Nephron progenitor cell (in vitro differentiated cells): ENCODE measurements at regions not wholly inside any gene's neighbourhood (a gene's known extent, or its start where the extent isn't known, plus 50 kb on each side); places are given as distances from the start of the nearest gene placed in this dataset.

Experiments
- DNase-seq: peaks from one replicate; pipeline ENCODE4 v3.0.0; 2021
- H3K27ac Mint-ChIP-seq: 2 replicates; pipeline ENCODE4 v1.8.0; 2021; ENCODE audit warnings: mild to moderate bottlenecking, moderate library complexity, mixed read lengths
- H3K27me3 Mint-ChIP-seq: 2 replicates; pipeline ENCODE4 v1.8.0; 2021; ENCODE audit warnings: mild to moderate bottlenecking, low read depth, mixed read lengths; ENCODE audit not compliant: poor library complexity
- H3K36me3 Mint-ChIP-seq: 2 replicates; pipeline ENCODE4 v1.8.0; 2021; ENCODE audit warnings: low read depth, mixed read lengths
- H3K4me1 Mint-ChIP-seq: 2 replicates; pipeline ENCODE4 v1.8.0; 2021; ENCODE audit warnings: mixed read lengths
- H3K4me3 Mint-ChIP-seq: 2 replicates; pipeline ENCODE4 v1.8.0; 2021; ENCODE audit warnings: mild to moderate bottlenecking, moderate library complexity, mixed read lengths
- H3K9me3 Mint-ChIP-seq: 2 replicates; pipeline ENCODE4 v1.8.0; 2021; ENCODE audit warnings: mild to moderate bottlenecking, moderate library complexity, mixed read lengths
- CTCF ChIP-seq: fragments of 200-600 bp; sonication (generic); IDR thresholded peaks from 2 replicates; pipeline ENCODE4 v1.5.0; 2021; ENCODE audit warnings: antibody characterized with exemption

DNA sequence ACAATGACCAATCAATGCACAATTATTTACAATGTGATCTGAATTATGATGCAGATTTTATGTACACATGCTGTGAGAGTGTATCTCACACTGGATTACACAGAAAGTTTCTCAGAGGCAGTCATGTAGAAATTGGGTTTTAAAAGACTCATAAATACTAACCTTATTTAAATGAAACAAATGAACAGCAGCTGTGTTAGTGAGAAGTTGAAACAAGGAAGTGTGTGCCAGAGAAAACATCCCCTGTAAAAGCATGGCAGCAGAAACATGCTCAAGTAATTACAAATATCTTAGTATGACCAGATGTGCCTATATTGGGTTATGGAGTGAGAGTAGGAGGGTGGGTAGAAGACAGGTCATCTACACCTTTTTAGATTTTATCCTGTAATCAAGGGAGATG is 723.7 kb downstream of the C12orf50 start:
- no peak for TF ChIP-seq CTCF
- H3K9me3 Mint-ChIP-seq = no peaks in the 10 kb centered on the region
- DNase-seq = no peak
- no peaks in the 10 kb centered on the region for H3K27me3 Mint-ChIP-seq
- no peaks in the 10 kb centered on the region for H3K36me3 Mint-ChIP-seq
- H3K27ac Mint-ChIP-seq = no peak overlapping the region
- H3K4me1 Mint-ChIP-seq = no peaks in the 10 kb centered on the region
- no peak overlapping the region for H3K4me3 Mint-ChIP-seq

- no peaks in the 10 kb centered on the region for H3K4me1 Mint-ChIP-seq
- H3K36me3 Mint-ChIP-seq = no peaks in the 10 kb centered on the region
- no peaks in the 10 kb centered on the region for H3K9me3 Mint-ChIP-seq
- no peaks in the 10 kb centered on the region for H3K27me3 Mint-ChIP-seq
- H3K27ac Mint-ChIP-seq = peak overlapping the region; percentile 2
- H3K4me3 Mint-ChIP-seq = no peak overlapping the region
- no peak for DNase-seq
- TF ChIP-seq CTCF = no peak
These were observed 724.8 kb downstream of the C12orf50 start for GRCh38 chr12:87304406-87304805.

GRCh38 chr12:87303396-87304012 is 725.7 kb downstream of the C12orf50 start:
- no peaks in the 10 kb centered on the region for H3K36me3 Mint-ChIP-seq
- no peak for DNase-seq
- TF ChIP-seq CTCF = no peak
- H3K27me3 Mint-ChIP-seq = no peaks in the 10 kb centered on the region
- no peak overlapping the region for H3K27ac Mint-ChIP-seq
- H3K4me1 Mint-ChIP-seq = no peaks in the 10 kb centered on the region
- H3K4me3 Mint-ChIP-seq = no peak overlapping the region
- no peaks in the 10 kb centered on the region for H3K9me3 Mint-ChIP-seq

GRCh38 chr12:87302126-87302745 is 727.0 kb downstream of the C12orf50 start:
- no peaks in the 10 kb centered on the region for H3K36me3 Mint-ChIP-seq
- H3K4me1 Mint-ChIP-seq = no peaks in the 10 kb centered on the region
- H3K27ac Mint-ChIP-seq = no peak overlapping the region
- no peak for DNase-seq
- H3K27me3 Mint-ChIP-seq = no peaks in the 10 kb centered on the region
- TF ChIP-seq CTCF = no peak
- no peak overlapping the region for H3K4me3 Mint-ChIP-seq
- H3K9me3 Mint-ChIP-seq = no peaks in the 10 kb centered on the region

DNA sequence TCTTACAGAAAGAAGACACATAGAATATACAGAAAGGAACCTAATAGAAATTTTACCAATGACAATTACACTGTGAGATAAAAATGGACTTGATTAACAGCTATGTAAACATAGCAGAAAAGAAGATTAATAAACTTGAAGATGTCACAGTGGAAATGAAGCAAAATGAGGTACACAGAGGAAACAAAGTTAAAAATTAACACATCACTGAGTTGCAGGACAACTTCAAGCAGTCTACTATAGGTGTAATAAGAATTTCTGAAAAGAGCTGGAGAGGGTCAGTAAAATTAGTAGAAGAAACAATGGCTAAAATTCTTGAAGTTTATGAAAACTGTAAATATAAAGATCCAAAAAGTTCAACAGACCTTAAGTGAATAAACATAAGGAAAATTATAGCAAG is 738.7 kb downstream of the C12orf50 start:
- no peak for TF ChIP-seq CTCF
- no peaks in the 10 kb centered on the region for H3K4me1 Mint-ChIP-seq
- H3K9me3 Mint-ChIP-seq = peaks cover 17% of the 10 kb centered on the region
- H3K27me3 Mint-ChIP-seq = no peaks in the 10 kb centered on the region
- no peak overlapping the region for H3K27ac Mint-ChIP-seq
- no peak for DNase-seq
- no peak overlapping the region for H3K4me3 Mint-ChIP-seq
- H3K36me3 Mint-ChIP-seq = no peaks in the 10 kb centered on the region

GRCh38 chr12:87283886-87284285 is 745.3 kb downstream of the C12orf50 start:
- no peaks in the 10 kb centered on the region for H3K36me3 Mint-ChIP-seq
- H3K27me3 Mint-ChIP-seq = no peaks in the 10 kb centered on the region
- no peak for DNase-seq
- TF ChIP-seq CTCF = no peak
- H3K9me3 Mint-ChIP-seq = peaks cover 7% of the 10 kb centered on the region
- H3K27ac Mint-ChIP-seq = no peak overlapping the region
- H3K4me3 Mint-ChIP-seq = no peak overlapping the region
- no peaks in the 10 kb centered on the region for H3K4me1 Mint-ChIP-seq
